ENCODE measurements at regions not wholly inside any gene's neighbourhood (a gene's known extent, or its start where the extent isn't known, plus 50 kb on each side); places are given as distances from the start of the nearest gene placed in this dataset.
"Not testable (repeated sequence)": the region's sequence is repeated elsewhere in the genome, so short reads cannot be mapped to it uniquely, and the experiment has no call there.

- POLR2A ChIA-PET: no interaction called here
These were observed 180.8 kb downstream of the MAGEB17 start for GRCh38 chrX:16347968-16348670.

DNA sequence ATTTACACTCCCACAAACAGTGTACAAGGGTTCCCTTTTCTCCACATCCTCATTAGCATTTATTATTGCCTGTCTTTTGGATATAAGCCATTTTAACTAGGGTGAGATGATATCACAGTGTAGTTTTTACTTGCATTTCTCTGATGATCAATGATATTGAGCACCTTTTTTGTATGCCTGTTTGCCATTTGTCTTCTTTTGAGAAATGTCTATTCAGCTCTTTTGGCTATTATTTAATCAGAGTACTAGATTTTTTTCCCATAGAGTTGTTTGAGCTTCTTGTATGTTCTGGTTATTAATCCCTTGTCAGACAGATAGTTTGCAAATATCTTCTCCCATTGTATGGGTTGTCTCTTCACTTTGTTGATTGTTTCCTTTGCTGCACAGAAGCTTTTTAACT is 190.6 kb downstream of the MAGEB17 start:
- H3K9me3 Mint-ChIP-seq: no peaks in the 10 kb centered on the region
- DNase-seq: no peak
- no peak overlapping the region for H3K4me3 Mint-ChIP-seq
- intact Hi-C loops (cut with micrococcal nuclease): no loop called here
- CTCF ChIA-PET: no interaction called here
- POLR2A ChIA-PET: no interaction called here
- H3K27me3 Mint-ChIP-seq: no peaks in the 10 kb centered on the region
- H3K27ac Mint-ChIP-seq: no peak overlapping the region
- H3K4me1 Mint-ChIP-seq (ENCODE audit: low read depth): no peaks in the 10 kb centered on the region
- no peaks in the 10 kb centered on the region for H3K36me3 Mint-ChIP-seq

More at GRCh38 chrX:16347968-16348670, 180.8 kb downstream of the MAGEB17 start:
- no peak for DNase-seq
- Mint-ChIP-seq H3K27me3 (no peaks in the 10 kb centered on the region), H3K36me3 (no peaks in the 10 kb centered on the region), H3K4me1 (ENCODE audit: low read depth) (no peaks in the 10 kb centered on the region), H3K4me3 (no peak overlapping the region), H3K9me3 (no peaks in the 10 kb centered on the region), H3K27ac (no peak overlapping the region)
- CTCF ChIA-PET: no interaction called here
- intact Hi-C loops (cut with micrococcal nuclease): no loop called here

DNA sequence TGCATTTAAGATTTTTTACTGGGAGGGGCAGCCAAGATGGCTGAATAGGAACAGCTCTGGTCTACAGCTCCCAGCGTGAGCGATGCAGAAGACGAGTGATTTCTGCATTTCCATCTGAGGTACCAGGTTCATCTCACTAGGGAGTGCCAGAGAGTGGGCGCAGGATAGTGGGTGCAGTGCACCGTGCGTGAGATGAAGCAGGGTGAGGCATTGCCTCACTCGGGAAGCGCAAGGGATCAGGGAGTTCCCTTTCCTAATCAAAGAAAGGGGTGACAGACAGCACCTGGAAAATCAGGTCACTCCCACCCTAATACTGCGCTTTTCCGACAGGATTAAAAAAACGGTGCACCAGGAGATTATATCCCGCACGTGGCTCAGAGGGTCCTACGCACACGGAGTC is 192.8 kb downstream of the MAGEB17 start:
- intact Hi-C loops (cut with micrococcal nuclease); H3K4me1 Mint-ChIP-seq (ENCODE audit: low read depth); POLR2A ChIA-PET; H3K4me3 Mint-ChIP-seq; H3K27me3 Mint-ChIP-seq; CTCF ChIA-PET; H3K36me3 Mint-ChIP-seq; H3K27ac Mint-ChIP-seq; DNase-seq; H3K9me3 Mint-ChIP-seq: not testable (repeated sequence)

GRCh38 chrX:16368696-16369095 is 201.4 kb downstream of the MAGEB17 start:
- intact Hi-C loops (cut with micrococcal nuclease): no loop called here
- ChIA-PET POLR2A (no interaction called here), CTCF (no interaction called here)
- H3K27ac Mint-ChIP-seq: no peak overlapping the region
- DNase-seq: no peak
- H3K9me3 Mint-ChIP-seq: no peaks in the 10 kb centered on the region
- H3K36me3 Mint-ChIP-seq: no peaks in the 10 kb centered on the region
- no peak overlapping the region for H3K4me3 Mint-ChIP-seq
- no peaks in the 10 kb centered on the region for H3K4me1 Mint-ChIP-seq (ENCODE audit: low read depth)
- H3K27me3 Mint-ChIP-seq: peaks cover 2% of the 10 kb centered on the region

GRCh38 chrX:16376056-16376455 is 208.8 kb downstream of the MAGEB17 start:
- Mint-ChIP-seq H3K4me1 (ENCODE audit: low read depth) (no peaks in the 10 kb centered on the region), H3K4me3 (no peak overlapping the region), H3K27ac (no peak overlapping the region), H3K9me3 (no peaks in the 10 kb centered on the region), H3K27me3 (peaks cover 2% of the 10 kb centered on the region), H3K36me3 (no peaks in the 10 kb centered on the region)
- POLR2A ChIA-PET: no interaction called here
- intact Hi-C loops (cut with micrococcal nuclease): no loop called here
- DNase-seq: no peak
- CTCF ChIA-PET: no interaction called here

DNA sequence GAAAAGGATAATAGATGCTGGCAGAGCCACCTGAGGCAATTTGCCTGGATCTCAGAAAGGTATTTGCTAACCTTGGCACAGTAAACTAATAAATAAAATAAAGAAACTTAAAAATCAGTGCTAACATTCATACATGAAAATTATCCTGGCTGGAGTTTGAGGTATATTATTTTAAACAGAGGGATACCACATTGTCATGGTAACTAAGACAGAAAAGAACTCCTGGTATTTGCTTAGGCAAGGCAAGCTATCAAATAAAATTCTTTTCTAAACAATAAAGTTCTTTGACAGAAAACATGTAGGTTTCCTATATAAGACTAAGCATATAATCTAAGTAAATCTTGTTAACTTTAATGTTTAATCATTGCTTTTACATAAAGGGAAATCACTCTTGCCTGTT is 218.8 kb downstream of the MAGEB17 start:
- H3K9me3 Mint-ChIP-seq: no peaks in the 10 kb centered on the region
- ChIA-PET POLR2A (no interaction called here), CTCF (no interaction called here)
- no peaks in the 10 kb centered on the region for H3K4me1 Mint-ChIP-seq (ENCODE audit: low read depth)
- DNase-seq: no peak
- peaks cover 2% of the 10 kb centered on the region for H3K27me3 Mint-ChIP-seq
- intact Hi-C loops (cut with micrococcal nuclease): no loop called here
- H3K4me3 Mint-ChIP-seq: no peak overlapping the region
- no peaks in the 10 kb centered on the region for H3K36me3 Mint-ChIP-seq
- H3K27ac Mint-ChIP-seq: no peak overlapping the region

DNA sequence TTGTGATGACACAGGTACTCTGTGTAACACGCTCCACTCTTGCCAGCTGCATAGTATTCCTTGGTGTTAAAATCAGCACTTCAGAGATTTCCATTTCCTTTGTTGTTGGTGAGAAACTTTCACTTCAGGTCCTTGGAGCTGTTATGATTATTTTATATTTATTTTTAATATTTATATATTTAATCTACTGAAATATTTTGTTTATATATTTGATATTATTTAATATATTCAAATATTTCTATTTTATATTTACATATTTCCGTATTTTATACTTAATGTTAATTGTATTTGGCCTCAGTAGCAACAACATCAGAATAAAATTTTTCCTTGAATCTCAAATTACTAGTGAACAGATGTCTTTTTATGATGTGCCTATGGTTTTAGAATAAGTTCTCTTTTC is 225.3 kb downstream of the MAGEB17 start:
- H3K27me3 Mint-ChIP-seq: no peaks in the 10 kb centered on the region
- ChIA-PET CTCF (no interaction called here), POLR2A (no interaction called here)
- DNase-seq: no peak
- no peaks in the 10 kb centered on the region for H3K4me1 Mint-ChIP-seq (ENCODE audit: low read depth)
- intact Hi-C loops (cut with micrococcal nuclease): no loop called here
- H3K27ac Mint-ChIP-seq: no peak overlapping the region
- H3K36me3 Mint-ChIP-seq: no peaks in the 10 kb centered on the region
- H3K4me3 Mint-ChIP-seq: no peak overlapping the region
- no peaks in the 10 kb centered on the region for H3K9me3 Mint-ChIP-seq

DNA sequence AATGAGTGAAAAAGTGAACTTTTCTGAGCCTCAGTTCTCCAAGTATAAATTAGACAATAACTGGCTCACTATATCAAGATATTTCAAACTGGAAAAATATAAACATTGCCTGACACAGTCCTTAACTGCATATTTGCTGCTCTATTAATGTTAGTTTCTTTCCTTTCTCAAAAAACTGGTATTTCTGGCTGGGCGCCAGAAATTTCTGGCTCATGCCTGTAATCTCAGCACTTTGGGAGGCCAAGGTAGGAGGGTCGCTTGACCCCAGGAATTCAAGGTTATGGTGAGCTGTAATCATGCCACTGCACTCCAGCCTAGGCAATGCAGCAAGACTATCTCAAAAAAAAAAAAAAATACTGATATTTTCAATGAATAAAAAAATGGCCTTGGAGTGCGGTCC is 227.0 kb downstream of the MAGEB17 start:
- intact Hi-C loops (cut with micrococcal nuclease): no loop called here
- H3K27ac Mint-ChIP-seq: no peak overlapping the region
- POLR2A ChIA-PET: no interaction called here
- H3K9me3 Mint-ChIP-seq: no peaks in the 10 kb centered on the region
- no peak overlapping the region for H3K4me3 Mint-ChIP-seq
- DNase-seq: no peak
- no peaks in the 10 kb centered on the region for H3K36me3 Mint-ChIP-seq
- H3K27me3 Mint-ChIP-seq: no peaks in the 10 kb centered on the region
- CTCF ChIA-PET: no interaction called here
- no peaks in the 10 kb centered on the region for H3K4me1 Mint-ChIP-seq (ENCODE audit: low read depth)

DNA sequence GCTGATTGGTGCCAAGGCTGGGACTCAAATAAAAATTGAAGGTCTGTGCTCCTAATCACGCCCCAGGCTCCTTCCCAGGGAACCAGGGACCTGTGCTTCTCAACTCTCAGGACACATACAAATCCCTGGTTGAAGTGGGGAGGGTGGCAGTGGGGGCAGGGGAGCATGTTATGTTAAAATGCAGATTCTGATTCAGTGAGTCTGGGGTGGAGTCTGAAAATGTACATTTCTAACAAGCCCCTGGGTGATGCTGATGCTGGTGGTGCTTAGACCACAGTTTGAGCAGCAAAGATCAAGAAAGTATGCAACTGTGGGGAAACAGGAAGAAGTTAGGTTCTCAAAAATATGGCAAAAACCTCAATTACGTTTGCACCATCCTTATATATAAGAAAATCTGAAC is 236.5 kb downstream of the MAGEB17 start:
- no peak overlapping the region for H3K4me3 Mint-ChIP-seq
- intact Hi-C loops (cut with micrococcal nuclease): no loop called here
- no peaks in the 10 kb centered on the region for H3K9me3 Mint-ChIP-seq
- H3K36me3 Mint-ChIP-seq: no peaks in the 10 kb centered on the region
- DNase-seq: no peak
- ChIA-PET CTCF (no interaction called here), POLR2A (no interaction called here)
- peak overlapping the region; percentile 8 for H3K27ac Mint-ChIP-seq
- no peaks in the 10 kb centered on the region for H3K4me1 Mint-ChIP-seq (ENCODE audit: low read depth)
- peaks cover 2% of the 10 kb centered on the region for H3K27me3 Mint-ChIP-seq

- no peak overlapping the region for H3K4me3 Mint-ChIP-seq
- intact Hi-C loops (cut with micrococcal nuclease): no loop called here
- H3K27me3 Mint-ChIP-seq: no peaks in the 10 kb centered on the region
- DNase-seq: no peak
- ChIA-PET CTCF (interaction anchor here (0.6 kb wide), 1 partner anchor 900 kb away, joined by 3 read pairs; no protein-coding TSS in a partner anchor), POLR2A (no interaction called here)
- no peak overlapping the region for H3K27ac Mint-ChIP-seq
- no peaks in the 10 kb centered on the region for H3K4me1 Mint-ChIP-seq (ENCODE audit: low read depth)
- H3K36me3 Mint-ChIP-seq: no peaks in the 10 kb centered on the region
- no peaks in the 10 kb centered on the region for H3K9me3 Mint-ChIP-seq
These were observed 233.4 kb upstream of the S100G start for GRCh38 chrX:16416588-16416987.

- intact Hi-C loops (cut with micrococcal nuclease): no loop called here
- Mint-ChIP-seq H3K27ac (no peak overlapping the region), H3K4me1 (ENCODE audit: low read depth) (no peaks in the 10 kb centered on the region), H3K4me3 (no peak overlapping the region), H3K36me3 (no peaks in the 10 kb centered on the region), H3K9me3 (no peaks in the 10 kb centered on the region), H3K27me3 (no peaks in the 10 kb centered on the region)
- DNase-seq: no peak
- POLR2A ChIA-PET: no interaction called here
- CTCF ChIA-PET: no interaction called here
These were observed 231.3 kb upstream of the S100G start for GRCh38 chrX:16418650-16419049.

- intact Hi-C loops (cut with micrococcal nuclease): no loop called here
- CTCF ChIA-PET: interaction anchor here (1.0 kb wide), 1 partner anchor 9 kb away, joined by 6 read pairs; no protein-coding TSS in a partner anchor
- H3K4me1 Mint-ChIP-seq (ENCODE audit: low read depth): peaks cover 5% of the 10 kb centered on the region
- H3K4me3 Mint-ChIP-seq: no peak overlapping the region
- H3K27ac Mint-ChIP-seq: no peak overlapping the region
- POLR2A ChIA-PET: no interaction called here
- no peaks in the 10 kb centered on the region for H3K27me3 Mint-ChIP-seq
- H3K36me3 Mint-ChIP-seq: no peaks in the 10 kb centered on the region
- no peak for DNase-seq
- H3K9me3 Mint-ChIP-seq: no peaks in the 10 kb centered on the region
These were observed 222.3 kb upstream of the S100G start for GRCh38 chrX:16427668-16428067.

DNA sequence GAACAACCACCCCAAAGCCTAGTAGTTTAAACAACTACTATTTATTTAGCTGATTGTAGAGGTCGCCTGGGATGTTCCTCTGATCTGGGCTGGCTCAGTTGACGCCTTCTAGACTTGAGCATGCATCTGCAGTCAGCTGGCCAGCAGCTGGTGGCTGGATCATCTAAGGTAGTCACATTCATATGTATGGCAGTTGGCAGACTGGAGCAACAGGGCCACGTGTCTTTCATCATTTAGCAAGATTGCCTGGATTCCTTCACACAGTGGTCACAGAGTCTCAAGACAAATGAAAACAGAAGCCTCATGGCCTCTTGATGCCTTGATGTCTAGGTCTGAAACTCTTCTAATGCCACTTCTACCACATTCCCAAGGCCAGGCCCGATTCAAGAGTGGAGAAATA is 220.6 kb upstream of the S100G start:
- POLR2A ChIA-PET: no interaction called here

More for the DNA sequence above, 220.6 kb upstream of the S100G start:
- Mint-ChIP-seq H3K4me3 (no peak overlapping the region), H3K4me1 (ENCODE audit: low read depth) (peaks cover 9% of the 10 kb centered on the region), H3K36me3 (no peaks in the 10 kb centered on the region), H3K9me3 (no peaks in the 10 kb centered on the region), H3K27ac (no peak overlapping the region), H3K27me3 (no peaks in the 10 kb centered on the region)
- CTCF ChIA-PET: no interaction called here
- intact Hi-C loops (cut with micrococcal nuclease): no loop called here
- no peak for DNase-seq
